MM.1S (cell line): ENCODE measurements at regions not wholly inside any gene's neighbourhood (a gene's known extent, or its start where the extent isn't known, plus 50 kb on each side); places are given as distances from the start of the nearest gene placed in this dataset.

Experiments used
- DNase-seq: peaks from one replicate; pipeline ENCODE4 v3.0.0-alpha.2; 2015
- H2AFZ ChIP-seq: fragments of 300-600 bp; sonication (generic); 2 replicates; pipeline ENCODE4 v1.6.0; 2016; ENCODE audit warnings: antibody characterized with exemption, low read length
- H3F3A ChIP-seq: fragments of 300-600 bp; sonication (generic); 2 replicates; pipeline ENCODE4 v1.6.1; 2016; ENCODE audit warnings: mild to moderate bottlenecking, antibody characterized with exemption, low read length, moderate library complexity, mixed read lengths; ENCODE audit not compliant: insufficient read depth
- H3K27ac ChIP-seq: fragments of 300-600 bp; sonication (generic); 2 replicates; pipeline ENCODE4 v1.5.1; 2016; ENCODE audit warnings: mild to moderate bottlenecking, low read length
- H3K27me3 ChIP-seq: fragments of 300-600 bp; sonication (generic); replicated peaks from 2 replicates; pipeline ENCODE4 v1.6.0; 2016; ENCODE audit warnings: low read length; ENCODE audit not compliant: insufficient read depth
- H3K36me3 ChIP-seq: fragments of 300-600 bp; sonication (generic); replicated peaks from 2 replicates; pipeline ENCODE4 v1.6.1; 2016; ENCODE audit warnings: mild to moderate bottlenecking, low read length, mixed read lengths; ENCODE audit not compliant: insufficient read depth
- H3K4me1 ChIP-seq: fragments of 300-600 bp; sonication (generic); 2 replicates; pipeline ENCODE4 v1.6.1; 2016; ENCODE audit warnings: low read length, mixed read lengths
- H3K4me2 ChIP-seq: fragments of 300-600 bp; sonication (generic); 2 replicates; pipeline ENCODE4 v1.6.0; 2016; ENCODE audit warnings: low read depth, low read length
- H3K4me3 ChIP-seq: fragments of 300-600 bp; sonication (generic); 2 replicates; pipeline ENCODE4 v1.5.1; 2016; ENCODE audit warnings: low read length, mixed read lengths
- H3K79me2 ChIP-seq: fragments of 300-600 bp; sonication (generic); 2 replicates; pipeline ENCODE4 v1.6.1; 2016; ENCODE audit warnings: mixed run types, low read length, mixed read lengths
- H3K9ac ChIP-seq: fragments of 300-600 bp; sonication (generic); 2 replicates; pipeline ENCODE4 v1.6.1; 2016; ENCODE audit warnings: low read length, mixed read lengths
- H3K9me2 ChIP-seq: fragments of 300-600 bp; sonication (generic); replicated peaks from 2 replicates; pipeline ENCODE4 v1.6.1; 2016; ENCODE audit warnings: mild to moderate bottlenecking, low read length, mixed read lengths; ENCODE audit not compliant: insufficient read depth
- H3K9me3 ChIP-seq: fragments of 300-600 bp; sonication (generic); replicated peaks from 2 replicates; pipeline ENCODE4 v1.6.1; 2016; ENCODE audit warnings: mild to moderate bottlenecking, low read length, mixed read lengths; ENCODE audit not compliant: insufficient read depth
- H4K20me1 ChIP-seq: fragments of 300-600 bp; sonication (generic); 2 replicates; pipeline ENCODE4 v1.6.1; 2016; ENCODE audit warnings: mild to moderate bottlenecking, low read length, moderate library complexity, mixed read lengths; ENCODE audit not compliant: insufficient read depth
- CTCF ChIP-seq: fragments of 300-600 bp; sonication (generic); IDR thresholded peaks from 2 replicates; pipeline ENCODE4 v1.5.1; 2016; ENCODE audit warnings: antibody characterized with exemption, low read length, mixed read lengths
- EZH2 ChIP-seq: fragments of 300-600 bp; sonication (generic); optimal IDR thresholded peaks from 2 replicates; pipeline ENCODE3; 2017; ENCODE audit warnings: low read depth, mild to moderate bottlenecking, antibody characterized with exemption, low read length, mixed read lengths
- EZH2phosphoT487 ChIP-seq: fragments of 300-600 bp; sonication (generic); IDR thresholded peaks from 2 replicates; pipeline ENCODE4 v1.6.1; 2018; ENCODE audit warnings: antibody characterized with exemption, low read length

- no peaks in the 10 kb centered on the region for H3F3A ChIP-seq
- H3K27ac ChIP-seq, result no peak overlapping the region
- no peak overlapping the region for H3K4me2 ChIP-seq
- H3K9ac ChIP-seq, result no peak overlapping the region
- H3K4me3 ChIP-seq, result no peak overlapping the region
- H3K36me3 ChIP-seq, result no peaks in the 10 kb centered on the region
- H4K20me1 ChIP-seq, result no peaks in the 10 kb centered on the region
- no peaks in the 10 kb centered on the region for H3K79me2 ChIP-seq
- H3K9me2 ChIP-seq, result no peaks in the 10 kb centered on the region
- no peaks in the 10 kb centered on the region for H3K9me3 ChIP-seq
- H3K4me1 ChIP-seq, result no peaks in the 10 kb centered on the region
- H2AFZ ChIP-seq, result no peak overlapping the region
- no peak for DNase-seq
- TF ChIP-seq EZH2phosphoT487, result no peak
- no peak for TF ChIP-seq CTCF
- TF ChIP-seq EZH2, result no peak
- no peaks in the 10 kb centered on the region for H3K27me3 ChIP-seq
Observed at GRCh38 chr11:134711588-134711987, 299.5 kb upstream of the B3GAT1 start.

GRCh38 chr11:134710861-134711407 is 298.9 kb upstream of the B3GAT1 start:
- no peaks in the 10 kb centered on the region for H3K79me2 ChIP-seq
- DNase-seq, result no peak
- no peak overlapping the region for H3K4me3 ChIP-seq
- no peaks in the 10 kb centered on the region for H3K27me3 ChIP-seq
- no peak overlapping the region for H3K9ac ChIP-seq
- H3K9me2 ChIP-seq, result no peaks in the 10 kb centered on the region
- H3K4me2 ChIP-seq, result no peak overlapping the region
- no peaks in the 10 kb centered on the region for H3K9me3 ChIP-seq
- no peak for TF ChIP-seq EZH2
- no peaks in the 10 kb centered on the region for H3K4me1 ChIP-seq
- H3K27ac ChIP-seq, result no peak overlapping the region
- H3K36me3 ChIP-seq, result no peaks in the 10 kb centered on the region
- H4K20me1 ChIP-seq, result no peaks in the 10 kb centered on the region
- no peak overlapping the region for H2AFZ ChIP-seq
- H3F3A ChIP-seq, result no peaks in the 10 kb centered on the region

DNA sequence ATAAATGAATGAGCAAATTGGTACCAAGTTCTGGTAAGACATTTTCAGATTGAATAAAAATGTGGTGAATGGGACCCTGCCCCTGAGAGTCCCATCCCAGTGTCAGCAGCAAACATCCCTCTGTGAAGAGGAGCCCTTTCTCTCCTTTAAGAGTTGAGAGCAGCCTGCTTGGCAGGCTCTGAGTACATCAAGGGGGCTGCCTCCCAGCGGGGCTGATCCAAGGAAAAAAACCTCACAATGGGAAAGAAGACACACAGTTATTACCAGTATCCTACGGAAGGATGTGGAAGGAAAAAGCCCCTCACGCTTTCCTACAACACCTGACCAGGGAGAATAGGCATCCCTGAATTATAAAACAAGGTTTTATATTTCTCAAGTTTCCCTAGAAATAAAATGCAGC is 293.8 kb upstream of the B3GAT1 start:
- H3K36me3 ChIP-seq, result no peaks in the 10 kb centered on the region
- no peak overlapping the region for H3K4me3 ChIP-seq
- H2AFZ ChIP-seq, result no peak overlapping the region
- H3K79me2 ChIP-seq, result no peaks in the 10 kb centered on the region
- H3K9me3 ChIP-seq, result no peaks in the 10 kb centered on the region
- H4K20me1 ChIP-seq, result no peaks in the 10 kb centered on the region
- no peak overlapping the region for H3K9ac ChIP-seq
- no peaks in the 10 kb centered on the region for H3K9me2 ChIP-seq
- H3F3A ChIP-seq, result no peaks in the 10 kb centered on the region
- H3K27ac ChIP-seq, result no peak overlapping the region
- DNase-seq, result no peak
- H3K4me2 ChIP-seq, result no peak overlapping the region
- no peak for TF ChIP-seq EZH2
- no peak for TF ChIP-seq CTCF
- TF ChIP-seq EZH2phosphoT487, result no peak
- no peaks in the 10 kb centered on the region for H3K27me3 ChIP-seq
- no peaks in the 10 kb centered on the region for H3K4me1 ChIP-seq

DNA sequence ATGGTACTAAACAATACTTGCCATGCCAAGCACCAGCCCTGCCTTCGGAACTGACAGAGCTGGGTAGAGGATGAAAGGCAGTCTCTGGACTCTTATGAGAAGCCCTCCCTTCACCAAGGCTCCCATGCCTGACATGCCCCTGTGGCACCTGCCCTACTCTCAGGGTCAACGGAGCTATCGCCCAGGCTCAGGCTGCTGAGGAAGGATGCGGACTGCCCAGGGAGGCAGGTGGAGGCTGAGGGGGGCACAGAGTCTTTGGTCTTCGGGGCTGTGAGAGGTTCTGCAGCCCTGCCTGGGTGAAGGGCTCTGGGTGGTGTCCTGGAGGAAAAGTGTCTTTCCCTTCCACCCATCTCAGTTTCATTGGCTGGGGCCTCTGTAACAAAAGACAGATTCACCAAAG is 290.8 kb upstream of the B3GAT1 start:
- Histone ChIP-seq H3K4me2 (no peak overlapping the region), H3K9me2 (no peaks in the 10 kb centered on the region), H3F3A (no peaks in the 10 kb centered on the region), H4K20me1 (no peaks in the 10 kb centered on the region), H3K4me3 (no peak overlapping the region), H3K79me2 (no peaks in the 10 kb centered on the region), H3K27me3 (no peaks in the 10 kb centered on the region), H3K9ac (no peak overlapping the region), H3K36me3 (no peaks in the 10 kb centered on the region), H3K4me1 (no peaks in the 10 kb centered on the region), H3K9me3 (no peaks in the 10 kb centered on the region), H2AFZ (no peak overlapping the region), H3K27ac (no peak overlapping the region)
- no peak for DNase-seq
- TF ChIP-seq CTCF, result no peak
- no peak for TF ChIP-seq EZH2
- TF ChIP-seq EZH2phosphoT487, result no peak
